Ishikawa (cell line): ENCODE measurements at regions not wholly inside any gene's neighbourhood (a gene's known extent, or its start where the extent isn't known, plus 50 kb on each side); places are given as distances from the start of the nearest gene placed in this dataset.

Experiments
- CEBPB ChIP-seq: IDR thresholded peaks from 2 replicates; pipeline ENCODE4 v1.6.1; 2012
- CREB1 ChIP-seq: IDR thresholded peaks from 2 replicates; pipeline ENCODE4 v1.6.1; 2012; ENCODE audit warnings: low read depth
- EGR1 ChIP-seq: IDR thresholded peaks from 2 replicates; pipeline ENCODE4 v1.6.1; 2012
- EP300 ChIP-seq: IDR thresholded peaks from 2 replicates; pipeline ENCODE4 v1.6.1; 2012; ENCODE audit warnings: borderline replicate concordance
- FOXM1 ChIP-seq: IDR thresholded peaks from 2 replicates; pipeline ENCODE4 v1.6.1; 2012; ENCODE audit warnings: low read depth, borderline replicate concordance
- MAX ChIP-seq: IDR thresholded peaks from 2 replicates; pipeline ENCODE4 v1.6.1; 2012
- NFIC ChIP-seq: IDR thresholded peaks from 2 replicates; pipeline ENCODE4 v1.6.1; 2012
- RAD21 ChIP-seq: IDR thresholded peaks from 2 replicates; pipeline ENCODE4 v1.6.1; 2012; ENCODE audit warnings: low read depth
- REST ChIP-seq: IDR thresholded peaks from 2 replicates; pipeline ENCODE4 v1.6.1; 2012; ENCODE audit warnings: low read depth, mild to moderate bottlenecking
- TAF1 ChIP-seq: IDR thresholded peaks from 2 replicates; pipeline ENCODE4 v1.6.1; 2012; ENCODE audit warnings: low read depth, mild to moderate bottlenecking
- TCF12 ChIP-seq: IDR thresholded peaks from 2 replicates; pipeline ENCODE4 v1.6.1; 2012; ENCODE audit warnings: low read depth
- TEAD4 ChIP-seq: IDR thresholded peaks from 2 replicates; pipeline ENCODE4 v1.6.1; 2012
- USF1 ChIP-seq: IDR thresholded peaks from 2 replicates; pipeline ENCODE4 v1.6.1; 2012
- YY1 ChIP-seq: IDR thresholded peaks from 2 replicates; pipeline ENCODE4 v1.6.1; 2012; ENCODE audit warnings: low read depth
- ZBTB7A ChIP-seq: IDR thresholded peaks from 2 replicates; pipeline ENCODE4 v1.6.1; 2012; ENCODE audit warnings: low read depth

GRCh38 chr3:153670577-153670976 is 450.6 kb upstream of the ARHGEF26 start:
- TF ChIP-seq TAF1: no peak
- no peak for TF ChIP-seq CEBPB
- no peak for TF ChIP-seq YY1
- TF ChIP-seq MAX: no peak
- no peak for TF ChIP-seq NFIC
- no peak for TF ChIP-seq EP300
- TF ChIP-seq TEAD4: no peak
- TF ChIP-seq ZBTB7A: no peak
- no peak for TF ChIP-seq REST
- TF ChIP-seq TCF12: no peak
- TF ChIP-seq FOXM1: no peak
- no peak for TF ChIP-seq CREB1
- TF ChIP-seq RAD21: no peak
- TF ChIP-seq USF1: no peak
- no peak for TF ChIP-seq EGR1

GRCh38 chr3:153673853-153674252 is 447.3 kb upstream of the ARHGEF26 start:
- no peak for TF ChIP-seq RAD21
- no peak for TF ChIP-seq TEAD4
- TF ChIP-seq MAX: no peak
- TF ChIP-seq ZBTB7A: no peak
- no peak for TF ChIP-seq FOXM1
- TF ChIP-seq REST: no peak
- TF ChIP-seq EP300: no peak
- TF ChIP-seq CREB1: no peak
- TF ChIP-seq NFIC: no peak
- no peak for TF ChIP-seq CEBPB
- TF ChIP-seq YY1: no peak
- no peak for TF ChIP-seq EGR1
- no peak for TF ChIP-seq TAF1

GRCh38 chr3:153679714-153680113 is 441.5 kb upstream of the ARHGEF26 start:
- TF ChIP-seq CEBPB (no peak), YY1 (no peak), ZBTB7A (no peak), TEAD4 (no peak), NFIC (no peak), MAX (no peak), TCF12 (no peak), RAD21 (no peak), CREB1 (no peak), EGR1 (no peak), USF1 (no peak), TAF1 (no peak), FOXM1 (no peak), REST (no peak)

- TF ChIP-seq MAX (no peak), YY1 (no peak), EGR1 (no peak), FOXM1 (no peak), EP300 (no peak), TEAD4 (no peak), RAD21 (no peak), REST (no peak), ZBTB7A (no peak), NFIC (no peak), TAF1 (no peak)
Observed at GRCh38 chr3:153680526-153680925, 440.7 kb upstream of the ARHGEF26 start.
